ENCODE measurements at regions not wholly inside any gene's neighbourhood (a gene's known extent, or its start where the extent isn't known, plus 50 kb on each side); places are given as distances from the start of the nearest gene placed in this dataset.

DNA sequence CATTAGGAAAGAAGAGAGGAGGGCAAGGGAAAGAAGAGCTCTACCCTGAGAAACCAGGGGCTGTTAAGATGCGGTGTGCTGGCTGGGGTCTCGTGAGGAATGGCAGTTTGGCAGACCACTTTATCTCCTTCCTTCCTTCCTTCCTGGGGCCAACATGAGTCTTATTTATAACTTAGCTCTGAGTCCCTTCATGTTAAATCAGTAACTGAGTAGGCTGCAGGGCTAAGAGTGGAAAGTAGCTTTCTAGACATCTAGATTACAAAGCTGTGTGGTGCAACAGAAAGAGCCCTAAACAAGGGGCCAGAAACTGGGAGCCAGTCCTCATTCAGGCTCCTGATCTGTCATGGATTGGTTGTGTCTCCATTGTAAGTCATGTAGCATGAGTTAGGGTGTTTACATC, 135.4 kb upstream of the DUSP10 start:
- Histone ChIP-seq H3K27ac (ENCODE audit: low read length) (no peak overlapping the region), H3K4me1 (ENCODE audit: insufficient read depth, low read length) (peaks cover 33% of the 10 kb centered on the region), H3K4me2 (ENCODE audit: low read length) (no peak overlapping the region), H3K9me3 (ENCODE audit: low read length) (no peaks in the 10 kb centered on the region), H3K9ac (ENCODE audit: low read length) (no peak overlapping the region), H3K4me3 (ENCODE audit: low read length) (no peak overlapping the region), H3F3A (ENCODE audit: low read length, unreplicated experiment) (no peaks in the 10 kb centered on the region), H3K27me3 (ENCODE audit: low read length) (no peaks in the 10 kb centered on the region), H4K20me1 (ENCODE audit: low read length) (no peaks in the 10 kb centered on the region), H3K36me3 (ENCODE audit: low read depth, low read length) (no peaks in the 10 kb centered on the region), H3K9me2 (replicated peaks; ENCODE audit: low read length) (no peaks in the 10 kb centered on the region), H3K79me2 (ENCODE audit: low read length) (no peaks in the 10 kb centered on the region), H2AFZ (ENCODE audit: low read length) (no peak overlapping the region)
- TF ChIP-seq EZH2 (IDR thresholded peaks at IDR 0.05; ENCODE audit: low read length, unreplicated experiment) (no peak), EZH2phosphoT487 (IDR thresholded peaks at IDR 0.05; ENCODE audit: borderline replicate concordance, low read length) (no peak)
- TF ChIP-seq, protein P1, sequence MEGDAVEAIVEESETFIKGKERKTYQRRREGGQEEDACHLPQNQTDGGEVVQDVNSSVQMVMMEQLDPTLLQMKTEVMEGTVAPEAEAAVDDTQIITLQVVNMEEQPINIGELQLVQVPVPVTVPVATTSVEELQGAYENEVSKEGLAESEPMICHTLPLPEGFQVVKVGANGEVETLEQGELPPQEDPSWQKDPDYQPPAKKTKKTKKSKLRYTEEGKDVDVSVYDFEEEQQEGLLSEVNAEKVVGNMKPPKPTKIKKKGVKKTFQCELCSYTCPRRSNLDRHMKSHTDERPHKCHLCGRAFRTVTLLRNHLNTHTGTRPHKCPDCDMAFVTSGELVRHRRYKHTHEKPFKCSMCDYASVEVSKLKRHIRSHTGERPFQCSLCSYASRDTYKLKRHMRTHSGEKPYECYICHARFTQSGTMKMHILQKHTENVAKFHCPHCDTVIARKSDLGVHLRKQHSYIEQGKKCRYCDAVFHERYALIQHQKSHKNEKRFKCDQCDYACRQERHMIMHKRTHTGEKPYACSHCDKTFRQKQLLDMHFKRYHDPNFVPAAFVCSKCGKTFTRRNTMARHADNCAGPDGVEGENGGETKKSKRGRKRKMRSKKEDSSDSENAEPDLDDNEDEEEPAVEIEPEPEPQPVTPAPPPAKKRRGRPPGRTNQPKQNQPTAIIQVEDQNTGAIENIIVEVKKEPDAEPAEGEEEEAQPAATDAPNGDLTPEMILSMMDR (conservative IDR thresholded peaks at IDR 0.05; ENCODE audit: low read depth, low read length), result no peak
- CTCF ChIA-PET, result no interaction called here
- intact Hi-C loops (cut with micrococcal nuclease), result no loop called here
- DNase-seq (no peak), ATAC-seq (no peak)
- no TSS peak for BruUV-seq (replicated peaks)
- POLR2A ChIA-PET (ENCODE audit: unreplicated experiment), result no interaction called here

DNA sequence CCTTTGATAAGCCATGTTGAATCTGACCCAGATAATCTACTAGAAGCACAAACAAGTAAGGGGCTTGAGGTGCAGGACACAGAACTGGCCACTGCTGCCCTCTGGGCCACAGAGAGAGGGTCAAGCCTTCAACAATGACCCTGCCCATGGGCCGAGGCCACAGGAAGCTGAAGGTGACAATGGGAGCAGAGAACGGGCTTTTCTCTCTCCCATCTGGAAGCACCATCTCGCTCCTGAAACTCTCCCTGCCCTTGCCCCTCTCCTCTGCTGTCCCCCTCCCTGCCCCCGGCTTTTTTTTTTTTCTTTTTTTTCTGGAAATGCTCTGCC, 133.1 kb upstream of the DUSP10 start:
- BruUV-seq (replicated peaks), result no TSS peak
- no peaks in the 10 kb centered on the region for H3K79me2 ChIP-seq (ENCODE audit: low read length)
- H4K20me1 ChIP-seq (ENCODE audit: low read length), result no peaks in the 10 kb centered on the region
- H3K9me3 ChIP-seq (ENCODE audit: low read length), result no peaks in the 10 kb centered on the region
- no peak for TF ChIP-seq EZH2 (IDR thresholded peaks at IDR 0.05; ENCODE audit: low read length, unreplicated experiment)
- no peaks in the 10 kb centered on the region for H3K9me2 ChIP-seq (replicated peaks; ENCODE audit: low read length)
- DNase-seq (no peak), ATAC-seq (no peak)
- no peak overlapping the region for H3K9ac ChIP-seq (ENCODE audit: low read length)
- H3K27me3 ChIP-seq (ENCODE audit: low read length), result no peaks in the 10 kb centered on the region
- CTCF ChIA-PET, result no interaction called here
- H3K4me1 ChIP-seq (ENCODE audit: insufficient read depth, low read length), result peaks cover 18% of the 10 kb centered on the region
- no peak overlapping the region for H3K4me3 ChIP-seq (ENCODE audit: low read length)
- no peak overlapping the region for H3K27ac ChIP-seq (ENCODE audit: low read length)
- POLR2A ChIA-PET (ENCODE audit: unreplicated experiment), result no interaction called here
- H3K36me3 ChIP-seq (ENCODE audit: low read depth, low read length), result no peaks in the 10 kb centered on the region
- intact Hi-C loops (cut with micrococcal nuclease), result no loop called here
- H2AFZ ChIP-seq (ENCODE audit: low read length), result no peak overlapping the region
- no peaks in the 10 kb centered on the region for H3F3A ChIP-seq (ENCODE audit: low read length, unreplicated experiment)
- no peak overlapping the region for H3K4me2 ChIP-seq (ENCODE audit: low read length)

DNA sequence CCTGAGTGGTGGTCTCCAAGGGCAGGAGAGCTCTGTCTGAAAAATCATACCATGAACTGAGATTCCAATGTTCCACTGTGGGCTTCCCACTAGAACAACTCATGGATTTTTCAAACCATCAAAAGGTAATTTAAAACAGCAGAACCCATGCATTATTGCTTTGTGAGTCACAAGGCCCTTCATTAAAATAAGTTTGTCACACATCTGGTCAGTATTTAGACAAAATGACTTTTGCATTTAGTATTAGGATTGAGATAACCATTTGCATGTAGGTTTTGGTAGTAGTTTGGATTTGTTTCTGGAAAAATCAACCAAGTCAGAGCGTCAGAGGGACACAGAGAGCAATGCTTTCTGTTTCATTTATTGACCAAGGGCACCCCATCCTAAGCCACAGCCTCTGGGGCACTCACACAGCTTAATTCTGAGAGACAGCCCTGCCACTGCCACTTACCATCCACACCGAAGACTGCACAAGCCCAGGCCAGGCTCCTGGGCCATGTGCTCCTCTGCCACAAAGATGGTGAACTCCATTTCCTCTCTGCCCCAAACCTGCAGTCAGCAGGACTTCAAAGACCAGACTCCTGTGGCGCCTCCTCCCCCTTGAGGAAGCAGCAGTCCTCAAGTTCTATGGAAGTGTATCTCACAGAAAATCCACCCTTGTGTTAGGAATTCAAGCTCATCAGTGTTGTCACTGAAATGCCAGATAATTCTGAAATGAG, 132.6 kb upstream of the DUSP10 start:
- no peak for ATAC-seq
- Histone ChIP-seq H3K9me2 (replicated peaks; ENCODE audit: low read length) (no peaks in the 10 kb centered on the region), H3K27ac (ENCODE audit: low read length) (no peak overlapping the region), H3K27me3 (ENCODE audit: low read length) (no peaks in the 10 kb centered on the region), H3K4me2 (ENCODE audit: low read length) (no peak overlapping the region), H3F3A (ENCODE audit: low read length, unreplicated experiment) (no peaks in the 10 kb centered on the region), H3K36me3 (ENCODE audit: low read depth, low read length) (no peaks in the 10 kb centered on the region), H3K9ac (ENCODE audit: low read length) (no peak overlapping the region), H3K4me1 (ENCODE audit: insufficient read depth, low read length) (peaks cover 20% of the 10 kb centered on the region), H3K79me2 (ENCODE audit: low read length) (no peaks in the 10 kb centered on the region), H4K20me1 (ENCODE audit: low read length) (no peaks in the 10 kb centered on the region), H3K9me3 (ENCODE audit: low read length) (no peaks in the 10 kb centered on the region), H2AFZ (ENCODE audit: low read length) (no peak overlapping the region), H3K4me3 (ENCODE audit: low read length) (no peak overlapping the region)
- ChIA-PET POLR2A (ENCODE audit: unreplicated experiment) (no interaction called here), CTCF (no interaction called here)
- intact Hi-C loops (cut with micrococcal nuclease), result no loop called here
- BruUV-seq (replicated peaks), result no TSS peak
- no peak for DNase-seq
- TF ChIP-seq EZH2phosphoT487 (IDR thresholded peaks at IDR 0.05; ENCODE audit: borderline replicate concordance, low read length) (no peak), EZH2 (IDR thresholded peaks at IDR 0.05; ENCODE audit: low read length, unreplicated experiment) (no peak)
- TF ChIP-seq, protein P1 (conservative IDR thresholded peaks at IDR 0.05; ENCODE audit: low read depth, low read length), result no peak

All from PC-3 (cell line).